ENCODE measurements at regions not wholly inside any gene's neighbourhood (a gene's known extent, or its start where the extent isn't known, plus 50 kb on each side); places are given as distances from the start of the nearest gene placed in this dataset.

- DNase-seq (ENCODE audit: low read depth): no peak
- no peak for TF ChIP-seq CTCF (IDR thresholded peaks at IDR 0.05; ENCODE audit: control insufficient read depth, insufficient read depth, low read depth, low read length, missing control alignments)
- no peak overlapping the region for H3K4me3 ChIP-seq (ENCODE audit: control insufficient read depth, low read depth, low read length)
Observed at GRCh38 chr1:5324883-5325282, 667.3 kb downstream of the NPHP4 start.

GRCh38 chr1:5318143-5318816 is 663.9 kb downstream of the AJAP1 start:
- no peak for TF ChIP-seq CTCF (IDR thresholded peaks at IDR 0.05; ENCODE audit: control insufficient read depth, insufficient read depth, low read depth, low read length, missing control alignments)
- no peak for DNase-seq (ENCODE audit: low read depth)
- no peak overlapping the region for H3K4me3 ChIP-seq (ENCODE audit: control insufficient read depth, low read depth, low read length)

GRCh38 chr1:5317391-5317790 is 663.0 kb downstream of the AJAP1 start:
- no peak for TF ChIP-seq CTCF (IDR thresholded peaks at IDR 0.05; ENCODE audit: control insufficient read depth, insufficient read depth, low read depth, low read length, missing control alignments)
- no peak for DNase-seq (ENCODE audit: low read depth)
- no peak overlapping the region for H3K4me3 ChIP-seq (ENCODE audit: control insufficient read depth, low read depth, low read length)

GRCh38 chr1:5312862-5313261 is 658.5 kb downstream of the AJAP1 start:
- H3K4me3 ChIP-seq (ENCODE audit: control insufficient read depth, low read depth, low read length): no peak overlapping the region
- no peak for TF ChIP-seq CTCF (IDR thresholded peaks at IDR 0.05; ENCODE audit: control insufficient read depth, insufficient read depth, low read depth, low read length, missing control alignments)
- DNase-seq (ENCODE audit: low read depth): no peak

- no peak overlapping the region for H3K4me3 ChIP-seq (ENCODE audit: control insufficient read depth, low read depth, low read length)
- TF ChIP-seq CTCF (IDR thresholded peaks at IDR 0.05; ENCODE audit: control insufficient read depth, insufficient read depth, low read depth, low read length, missing control alignments): no peak
- DNase-seq (ENCODE audit: low read depth): no peak
Observed at GRCh38 chr1:5312293-5312674, 657.9 kb downstream of the AJAP1 start.

- DNase-seq (ENCODE audit: low read depth): no peak
Observed at GRCh38 chr1:5311634-5312292, 657.4 kb downstream of the AJAP1 start.

More at GRCh38 chr1:5311634-5312292, 657.4 kb downstream of the AJAP1 start:
- H3K4me3 ChIP-seq (ENCODE audit: control insufficient read depth, low read depth, low read length): no peak overlapping the region
- no peak for TF ChIP-seq CTCF (IDR thresholded peaks at IDR 0.05; ENCODE audit: control insufficient read depth, insufficient read depth, low read depth, low read length, missing control alignments)
